SK-N-MC (cell line): ENCODE measurements at regions not wholly inside any gene's neighbourhood (a gene's known extent, or its start where the extent isn't known, plus 50 kb on each side); places are given as distances from the start of the nearest gene placed in this dataset.

ENCODE experiments used
- EZH2 ChIP-seq: fragments of 200-600 bp; sonication (generic); IDR thresholded peaks from one replicate; pipeline ENCODE4 v1.6.1; 2017; ENCODE audit warnings: antibody characterized with exemption
- POLR2AphosphoS5 ChIP-seq: IDR thresholded peaks from 2 replicates; pipeline ENCODE4 v1.6.1; 2012; ENCODE audit warnings: mild to moderate bottlenecking, low read depth, low read length, borderline replicate concordance

DNA sequence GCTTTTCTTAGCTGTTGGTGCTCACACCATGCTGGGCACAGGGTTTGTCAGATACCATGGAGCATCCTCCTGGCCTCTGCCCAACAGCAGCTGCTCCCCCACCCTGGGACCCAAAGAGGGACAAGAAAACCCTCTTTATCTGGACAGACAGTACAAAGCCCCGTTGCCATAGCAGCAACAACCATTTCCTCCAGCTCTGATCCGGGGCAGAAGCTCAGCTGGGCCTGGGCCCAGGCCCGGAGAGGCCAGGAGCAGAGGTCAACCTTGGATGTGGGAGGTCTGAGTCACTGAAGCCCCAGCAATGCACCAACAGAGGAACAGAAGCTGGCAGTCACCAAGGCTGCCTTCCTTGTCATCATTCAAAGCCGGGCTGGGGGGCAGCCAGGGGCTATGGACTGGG is 228.4 kb upstream of the POU3F1 start:
- no peak for TF ChIP-seq EZH2
- TF ChIP-seq POLR2AphosphoS5 = no peak
